ENCODE measurements at regions not wholly inside any gene's neighbourhood (a gene's known extent, or its start where the extent isn't known, plus 50 kb on each side); places are given as distances from the start of the nearest gene placed in this dataset.

GRCh38 chr2:145511946-145512345, 992.0 kb upstream of the ZEB2 start:
- CTCF ChIA-PET = no interaction called here
- no peak overlapping the region for H3K4me3 ChIP-seq (ENCODE audit: low read length)
- no peaks in the 10 kb centered on the region for H3K27me3 Mint-ChIP-seq
- no peaks in the 10 kb centered on the region for H3K36me3 ChIP-seq (ENCODE audit: insufficient read depth, low read length)
- H3K4me1 Mint-ChIP-seq (ENCODE audit: low read depth) = no peaks in the 10 kb centered on the region
- H3K27ac ChIP-seq (ENCODE audit: low read depth in 1 of 2, low read length in 2 of 2) = no peak overlapping the region
- no peaks in the 10 kb centered on the region for H3K36me3 Mint-ChIP-seq (ENCODE audit: low read depth)
- H3K4me1 ChIP-seq (ENCODE audit: insufficient read depth, low read length) = no peaks in the 10 kb centered on the region
- DNase-seq (no peak), ATAC-seq (ENCODE audit: poor library complexity) (no peak)
- intact Hi-C loops (cut with DNase I, micrococcal nuclease) = no loop called here
- TF ChIP-seq CTCF (IDR thresholded peaks at IDR 0.05) = no peak
- H3K27me3 ChIP-seq (ENCODE audit: control insufficient read depth in 1 of 2, insufficient read depth in 2 of 2, low read length in 2 of 2) = no peaks in the 10 kb centered on the region
- no peak overlapping the region for H3K4me3 Mint-ChIP-seq
- H3K9me3 Mint-ChIP-seq = peaks cover 4% of the 10 kb centered on the region
- no peaks in the 10 kb centered on the region for H3K9me3 ChIP-seq (ENCODE audit: control insufficient read depth in 1 of 2, insufficient read depth in 1 of 2, low read length in 2 of 2)
- POLR2A ChIA-PET = no interaction called here
- no peak overlapping the region for H3K27ac Mint-ChIP-seq

- intact Hi-C loops (cut with DNase I, micrococcal nuclease) = no loop called here
- Histone ChIP-seq H3K36me3 (ENCODE audit: insufficient read depth, low read length) (no peaks in the 10 kb centered on the region), H3K27ac (ENCODE audit: low read depth in 1 of 2, low read length in 2 of 2) (no peak overlapping the region), H3K27me3 (ENCODE audit: control insufficient read depth in 1 of 2, insufficient read depth in 2 of 2, low read length in 2 of 2) (no peaks in the 10 kb centered on the region), H3K9me3 (ENCODE audit: control insufficient read depth in 1 of 2, insufficient read depth in 1 of 2, low read length in 2 of 2) (no peaks in the 10 kb centered on the region), H3K4me1 (ENCODE audit: insufficient read depth, low read length) (no peaks in the 10 kb centered on the region), H3K4me3 (ENCODE audit: low read length) (no peak overlapping the region)
- H3K4me3 Mint-ChIP-seq = no peak overlapping the region
- H3K9me3 Mint-ChIP-seq = no peaks in the 10 kb centered on the region
- ChIA-PET CTCF (no interaction called here), POLR2A (no interaction called here)
- H3K4me1 Mint-ChIP-seq (ENCODE audit: low read depth) = no peaks in the 10 kb centered on the region
- TF ChIP-seq CTCF (IDR thresholded peaks at IDR 0.05) = no peak
- no peak for DNase-seq
- no peaks in the 10 kb centered on the region for H3K36me3 Mint-ChIP-seq (ENCODE audit: low read depth)
- H3K27ac Mint-ChIP-seq = no peak overlapping the region
- H3K27me3 Mint-ChIP-seq = no peaks in the 10 kb centered on the region
- no peak for ATAC-seq (ENCODE audit: poor library complexity)
These were observed 983.6 kb upstream of the ZEB2 start for GRCh38 chr2:145503511-145503910.

GRCh38 chr2:145501920-145502319, 982.0 kb upstream of the ZEB2 start:
- ChIA-PET CTCF (no interaction called here), POLR2A (no interaction called here)
- intact Hi-C loops (cut with DNase I, micrococcal nuclease) = no loop called here
- Histone ChIP-seq H3K4me1 (ENCODE audit: insufficient read depth, low read length) (no peaks in the 10 kb centered on the region), H3K27me3 (ENCODE audit: control insufficient read depth in 1 of 2, insufficient read depth in 2 of 2, low read length in 2 of 2) (no peaks in the 10 kb centered on the region), H3K27ac (ENCODE audit: low read depth in 1 of 2, low read length in 2 of 2) (no peak overlapping the region), H3K9me3 (ENCODE audit: control insufficient read depth in 1 of 2, insufficient read depth in 1 of 2, low read length in 2 of 2) (no peaks in the 10 kb centered on the region), H3K36me3 (ENCODE audit: insufficient read depth, low read length) (no peaks in the 10 kb centered on the region), H3K4me3 (ENCODE audit: low read length) (no peak overlapping the region)
- Mint-ChIP-seq H3K9me3 (no peaks in the 10 kb centered on the region), H3K36me3 (ENCODE audit: low read depth) (no peaks in the 10 kb centered on the region), H3K4me1 (ENCODE audit: low read depth) (no peaks in the 10 kb centered on the region), H3K27ac (no peak overlapping the region), H3K4me3 (no peak overlapping the region), H3K27me3 (no peaks in the 10 kb centered on the region)
- TF ChIP-seq CTCF (IDR thresholded peaks at IDR 0.05) = no peak
- ATAC-seq (ENCODE audit: poor library complexity) (no peak), DNase-seq (no peak)
